ENCODE measurements at regions not wholly inside any gene's neighbourhood (a gene's known extent, or its start where the extent isn't known, plus 50 kb on each side); places are given as distances from the start of the nearest gene placed in this dataset.

GRCh38 chr16:54813778-54814177 lies 116.9 kb upstream of the IRX5 start:
- WGBS (ENCODE audit: insufficient coverage, low lambda C conversion rate): no CpG with 5 or more reads among the region's 5 CpGs
- Histone ChIP-seq H3K27me3 (ENCODE audit: control insufficient read depth, insufficient read depth, low read length) (no peaks in the 10 kb centered on the region), H3K4me3 (ENCODE audit: low read length) (no peak overlapping the region), H3K36me3 (ENCODE audit: control insufficient read depth, insufficient read depth, low read length) (no peaks in the 10 kb centered on the region), H3K9me3 (ENCODE audit: control insufficient read depth, low read depth, low read length) (no peaks in the 10 kb centered on the region), H3K4me1 (ENCODE audit: control insufficient read depth, insufficient read depth, low read length) (no peaks in the 10 kb centered on the region), H3K27ac (ENCODE audit: low read length) (no peak overlapping the region)
- DNase-seq: no peak

- DNase-seq: no peak
- 71% methylated on average over 2 of the region's 3 CpGs for WGBS (ENCODE audit: insufficient coverage, low lambda C conversion rate)
- H3K27me3 ChIP-seq (ENCODE audit: control insufficient read depth, insufficient read depth, low read length): no peaks in the 10 kb centered on the region
Observed at GRCh38 chr16:54812229-54812628, 118.4 kb upstream of the IRX5 start.

GRCh38 chr16:54808890-54809289 lies 121.8 kb upstream of the IRX5 start:
- no peaks in the 10 kb centered on the region for H3K9me3 ChIP-seq (ENCODE audit: control insufficient read depth, low read depth, low read length)
- H3K36me3 ChIP-seq (ENCODE audit: control insufficient read depth, insufficient read depth, low read length): no peaks in the 10 kb centered on the region
- DNase-seq: no peak
- no peak overlapping the region for H3K4me3 ChIP-seq (ENCODE audit: low read length)
- H3K27me3 ChIP-seq (ENCODE audit: control insufficient read depth, insufficient read depth, low read length): no peaks in the 10 kb centered on the region
- H3K27ac ChIP-seq (ENCODE audit: low read length): no peak overlapping the region
- no peaks in the 10 kb centered on the region for H3K4me1 ChIP-seq (ENCODE audit: control insufficient read depth, insufficient read depth, low read length)

More at GRCh38 chr16:54812229-54812628, 118.4 kb upstream of the IRX5 start:
- Histone ChIP-seq H3K4me3 (ENCODE audit: low read length) (no peak overlapping the region), H3K36me3 (ENCODE audit: control insufficient read depth, insufficient read depth, low read length) (no peaks in the 10 kb centered on the region), H3K4me1 (ENCODE audit: control insufficient read depth, insufficient read depth, low read length) (no peaks in the 10 kb centered on the region), H3K9me3 (ENCODE audit: control insufficient read depth, low read depth, low read length) (no peaks in the 10 kb centered on the region), H3K27ac (ENCODE audit: low read length) (no peak overlapping the region)

- Histone ChIP-seq H3K4me1 (ENCODE audit: control insufficient read depth, insufficient read depth, low read length) (no peaks in the 10 kb centered on the region), H3K9me3 (ENCODE audit: control insufficient read depth, low read depth, low read length) (no peaks in the 10 kb centered on the region), H3K27me3 (ENCODE audit: control insufficient read depth, insufficient read depth, low read length) (no peaks in the 10 kb centered on the region), H3K36me3 (ENCODE audit: control insufficient read depth, insufficient read depth, low read length) (no peaks in the 10 kb centered on the region), H3K27ac (ENCODE audit: low read length) (no peak overlapping the region), H3K4me3 (ENCODE audit: low read length) (no peak overlapping the region)
- DNase-seq: no peak
- WGBS (ENCODE audit: insufficient coverage, low lambda C conversion rate): 92% methylated on average over 2 of the region's 4 CpGs
Observed at GRCh38 chr16:54806881-54807360, 123.7 kb upstream of the IRX5 start.

- Histone ChIP-seq H3K27me3 (ENCODE audit: control insufficient read depth, insufficient read depth, low read length) (no peaks in the 10 kb centered on the region), H3K36me3 (ENCODE audit: control insufficient read depth, insufficient read depth, low read length) (no peaks in the 10 kb centered on the region), H3K4me3 (ENCODE audit: low read length) (no peak overlapping the region), H3K9me3 (ENCODE audit: control insufficient read depth, low read depth, low read length) (no peaks in the 10 kb centered on the region), H3K4me1 (ENCODE audit: control insufficient read depth, insufficient read depth, low read length) (no peaks in the 10 kb centered on the region), H3K27ac (ENCODE audit: low read length) (no peak overlapping the region)
- no CpG with 5 or more reads among the region's 6 CpGs for whole genome bisulfite sequencing (ENCODE audit: insufficient coverage, low lambda C conversion rate)
- no peak for DNase-seq
Observed at GRCh38 chr16:54806378-54806777, 124.3 kb upstream of the IRX5 start.

GRCh38 chr16:54805648-54806047 lies 125.0 kb upstream of the IRX5 start:
- Histone ChIP-seq H3K27me3 (ENCODE audit: control insufficient read depth, insufficient read depth, low read length) (no peaks in the 10 kb centered on the region), H3K27ac (ENCODE audit: low read length) (no peak overlapping the region), H3K36me3 (ENCODE audit: control insufficient read depth, insufficient read depth, low read length) (no peaks in the 10 kb centered on the region), H3K4me3 (ENCODE audit: low read length) (no peak overlapping the region), H3K4me1 (ENCODE audit: control insufficient read depth, insufficient read depth, low read length) (no peaks in the 10 kb centered on the region), H3K9me3 (ENCODE audit: control insufficient read depth, low read depth, low read length) (no peaks in the 10 kb centered on the region)
- DNase-seq: no peak
- no CpG with 5 or more reads among the region's 4 CpGs for whole genome bisulfite sequencing (ENCODE audit: insufficient coverage, low lambda C conversion rate)

- 89% methylated on average over 3 of the region's 9 CpGs for WGBS (ENCODE audit: insufficient coverage, low lambda C conversion rate)
- no peak overlapping the region for H3K27ac ChIP-seq (ENCODE audit: low read length)
Observed at GRCh38 chr16:54801057-54801844, 129.4 kb upstream of the IRX5 start.

GRCh38 chr16:54798267-54798666 lies 132.4 kb upstream of the IRX5 start:
- Histone ChIP-seq H3K27me3 (ENCODE audit: control insufficient read depth, insufficient read depth, low read length) (no peaks in the 10 kb centered on the region), H3K27ac (ENCODE audit: low read length) (no peak overlapping the region), H3K36me3 (ENCODE audit: control insufficient read depth, insufficient read depth, low read length) (no peaks in the 10 kb centered on the region), H3K4me1 (ENCODE audit: control insufficient read depth, insufficient read depth, low read length) (no peaks in the 10 kb centered on the region), H3K9me3 (ENCODE audit: control insufficient read depth, low read depth, low read length) (no peaks in the 10 kb centered on the region), H3K4me3 (ENCODE audit: low read length) (no peak overlapping the region)
- DNase-seq: no peak
- WGBS (ENCODE audit: insufficient coverage, low lambda C conversion rate): no CpG with 5 or more reads among the region's 1 CpG

More at GRCh38 chr16:54801057-54801844, 129.4 kb upstream of the IRX5 start:
- H3K4me3 ChIP-seq (ENCODE audit: low read length): no peak overlapping the region
- no peak for DNase-seq
- H3K9me3 ChIP-seq (ENCODE audit: control insufficient read depth, low read depth, low read length): no peaks in the 10 kb centered on the region
- no peaks in the 10 kb centered on the region for H3K36me3 ChIP-seq (ENCODE audit: control insufficient read depth, insufficient read depth, low read length)
- no peaks in the 10 kb centered on the region for H3K4me1 ChIP-seq (ENCODE audit: control insufficient read depth, insufficient read depth, low read length)
- H3K27me3 ChIP-seq (ENCODE audit: control insufficient read depth, insufficient read depth, low read length): no peaks in the 10 kb centered on the region

GRCh38 chr16:54796211-54796610 lies 134.5 kb upstream of the IRX5 start:
- 44% methylated on average over 3 of the region's 5 CpGs for WGBS (ENCODE audit: insufficient coverage, low lambda C conversion rate)
- no peak overlapping the region for H3K27ac ChIP-seq (ENCODE audit: low read length)
- H3K9me3 ChIP-seq (ENCODE audit: control insufficient read depth, low read depth, low read length): no peaks in the 10 kb centered on the region
- H3K4me1 ChIP-seq (ENCODE audit: control insufficient read depth, insufficient read depth, low read length): no peaks in the 10 kb centered on the region
- no peaks in the 10 kb centered on the region for H3K27me3 ChIP-seq (ENCODE audit: control insufficient read depth, insufficient read depth, low read length)
- no peak for DNase-seq
- no peak overlapping the region for H3K4me3 ChIP-seq (ENCODE audit: low read length)
- H3K36me3 ChIP-seq (ENCODE audit: control insufficient read depth, insufficient read depth, low read length): no peaks in the 10 kb centered on the region

- Histone ChIP-seq H3K27me3 (ENCODE audit: control insufficient read depth, insufficient read depth, low read length) (no peaks in the 10 kb centered on the region), H3K36me3 (ENCODE audit: control insufficient read depth, insufficient read depth, low read length) (no peaks in the 10 kb centered on the region), H3K4me3 (ENCODE audit: low read length) (no peak overlapping the region), H3K27ac (ENCODE audit: low read length) (no peak overlapping the region), H3K4me1 (ENCODE audit: control insufficient read depth, insufficient read depth, low read length) (no peaks in the 10 kb centered on the region), H3K9me3 (ENCODE audit: control insufficient read depth, low read depth, low read length) (no peaks in the 10 kb centered on the region)
- WGBS (ENCODE audit: insufficient coverage, low lambda C conversion rate): 75% methylated on average over 1 of the region's 2 CpGs
- DNase-seq: no peak
Observed at GRCh38 chr16:54792811-54793210, 137.9 kb upstream of the IRX5 start.

- Histone ChIP-seq H3K27ac (ENCODE audit: low read length) (no peak overlapping the region), H3K4me3 (ENCODE audit: low read length) (no peak overlapping the region), H3K27me3 (ENCODE audit: control insufficient read depth, insufficient read depth, low read length) (no peaks in the 10 kb centered on the region), H3K4me1 (ENCODE audit: control insufficient read depth, insufficient read depth, low read length) (no peaks in the 10 kb centered on the region), H3K9me3 (ENCODE audit: control insufficient read depth, low read depth, low read length) (no peaks in the 10 kb centered on the region), H3K36me3 (ENCODE audit: control insufficient read depth, insufficient read depth, low read length) (no peaks in the 10 kb centered on the region)
- 90% methylated on average over 1 of the region's 1 CpG for WGBS (ENCODE audit: insufficient coverage, low lambda C conversion rate)
- DNase-seq: no peak
Observed at GRCh38 chr16:54787045-54787444, 143.6 kb upstream of the IRX5 start.

Measured in large intestine (tissue), 3 donors.